ENCODE measurements at regions not wholly inside any gene's neighbourhood (a gene's known extent, or its start where the extent isn't known, plus 50 kb on each side); places are given as distances from the start of the nearest gene placed in this dataset.

GRCh38 chr7:50166997-50167965, 74.2 kb upstream of the ZPBP start:
- H3K4me3 ChIP-seq (ENCODE audit: insufficient read depth, low read depth, low read length) = no peak overlapping the region
- no peak overlapping the region for H3K9ac ChIP-seq (ENCODE audit: low read depth, low read length)
- H2BK5ac ChIP-seq (ENCODE audit: low read depth, low read length, poor library complexity, severe bottlenecking) = no peak overlapping the region
- H3K9me1 ChIP-seq (ENCODE audit: insufficient read depth, low read length) = no peaks in the 10 kb centered on the region
- ChIA-PET POLR2A (ENCODE audit: unreplicated experiment) (no interaction called here), CTCF (no interaction called here)
- H3K23ac ChIP-seq (ENCODE audit: low read depth, low read length) = no peak overlapping the region
- H3K27ac ChIP-seq (ENCODE audit: insufficient read depth, low read length) = no peak overlapping the region
- no peak overlapping the region for H4K91ac ChIP-seq (ENCODE audit: insufficient read depth, low read depth, low read length)
- no peaks in the 10 kb centered on the region for H3K27me3 ChIP-seq (ENCODE audit: control insufficient read depth, insufficient read depth, low read length)
- BruUV-seq (replicated peaks) = no TSS peak
- no peak overlapping the region for H2AK9ac ChIP-seq (replicated peaks; ENCODE audit: low read depth, low read length, poor library complexity)
- no peaks in the 10 kb centered on the region for H3K4me1 ChIP-seq (ENCODE audit: control insufficient read depth, insufficient read depth, low read length)
- no peak overlapping the region for H2AK5ac ChIP-seq (ENCODE audit: low read depth, low read length)
- no peak overlapping the region for H2BK120ac ChIP-seq (ENCODE audit: low read depth, low read length)
- ATAC-seq (ENCODE audit: low read depth) = no peak
- dilution Hi-C loops (cut with HindIII; ENCODE audit: low sequenced_read_pairs, unreplicated experiment) = no loop called here
- H3K4me2 ChIP-seq (ENCODE audit: low read depth, low read length) = no peak overlapping the region
- peak overlapping the region; percentile 51 for H2AFZ ChIP-seq (replicated peaks; ENCODE audit: low read length, poor library complexity)
- in situ Hi-C loops (cut with MboI; ENCODE audit: low sequenced_read_pairs) = no loop called here
- WGBS, 2 experiments (ENCODE audit: extremely low coverage in 2 of 2, insufficient read length in 1 of 2) = no CpG with 5 or more reads among the region's 13 CpGs
- no peak for DNase-seq
- no peaks in the 10 kb centered on the region for H3K79me1 ChIP-seq (ENCODE audit: low read depth in 1 of 2, low read length in 2 of 2)
- no peak overlapping the region; the same call in 1 of the 2 replicates for H3K56ac ChIP-seq (ENCODE audit: extremely low read depth, insufficient read depth, low read length)
- no peak overlapping the region for H3K4ac ChIP-seq (ENCODE audit: low read depth, low read length)
- no peak overlapping the region for H2BK20ac ChIP-seq (ENCODE audit: low read depth, low read length)
- no peak overlapping the region for H4K8ac ChIP-seq (ENCODE audit: low read depth in 2 of 2, low read length in 2 of 2)
- H2BK15ac ChIP-seq (ENCODE audit: low read depth, low read length) = no peak overlapping the region
- intact Hi-C loops (cut with micrococcal nuclease) = no loop called here
- H3K14ac ChIP-seq (replicated peaks; ENCODE audit: low read depth, low read length) = no peak overlapping the region
- no peaks in the 10 kb centered on the region for H4K20me1 ChIP-seq (ENCODE audit: insufficient read depth, low read length)
- no peaks in the 10 kb centered on the region; the same call in 1 of the 2 replicates for H3K9me3 ChIP-seq (ENCODE audit: control insufficient read depth, insufficient read depth, low read length)
- no peaks in the 10 kb centered on the region for H3K36me3 ChIP-seq (ENCODE audit: control insufficient read depth, insufficient read depth, low read length)
- no peak overlapping the region for H3K18ac ChIP-seq (ENCODE audit: low read depth, low read length)
- no peak overlapping the region for H4K5ac ChIP-seq (ENCODE audit: low read depth, low read length)
- no peak for TF ChIP-seq MAZ (IDR thresholded peaks at IDR 0.05; ENCODE audit: borderline replicate concordance, low read depth, low read length)
- TF ChIP-seq POLR2A (IDR thresholded peaks at IDR 0.05; ENCODE audit: low read depth, low read length) = no peak
- no peak for TF ChIP-seq MAFK (IDR thresholded peaks at IDR 0.05; ENCODE audit: low read depth, low read length)
- TF ChIP-seq SMC3 (IDR thresholded peaks at IDR 0.05; ENCODE audit: low read depth, low read length) = no peak
- no peak for TF ChIP-seq RAD21 (IDR thresholded peaks at IDR 0.05; ENCODE audit: low read length)
- no peak for TF ChIP-seq MXI1 (IDR thresholded peaks at IDR 0.05; ENCODE audit: borderline replicate concordance, low read depth, low read length)
- no peak for TF ChIP-seq NFE2L2 (IDR thresholded peaks at IDR 0.05; ENCODE audit: low read depth, low read length)
- TF ChIP-seq FOS (IDR thresholded peaks at IDR 0.05; ENCODE audit: low read depth, low read length) = no peak
- TF ChIP-seq BHLHE40 (IDR thresholded peaks at IDR 0.05; ENCODE audit: low read depth, low read length) = no peak
- TF ChIP-seq CEBPB (IDR thresholded peaks at IDR 0.05; ENCODE audit: low read depth, low read length) = no peak
- no peak for TF ChIP-seq RCOR1 (IDR thresholded peaks at IDR 0.05; ENCODE audit: insufficient replicate concordance, low read length)
- no peak for TF ChIP-seq ELK1 (IDR thresholded peaks at IDR 0.05; ENCODE audit: borderline replicate concordance, low read depth, low read length)
- TF ChIP-seq RFX5 (IDR thresholded peaks at IDR 0.05; ENCODE audit: low read depth, low read length) = no peak
